ENCODE measurements at regions not wholly inside any gene's neighbourhood (a gene's known extent, or its start where the extent isn't known, plus 50 kb on each side); places are given as distances from the start of the nearest gene placed in this dataset.

DNA sequence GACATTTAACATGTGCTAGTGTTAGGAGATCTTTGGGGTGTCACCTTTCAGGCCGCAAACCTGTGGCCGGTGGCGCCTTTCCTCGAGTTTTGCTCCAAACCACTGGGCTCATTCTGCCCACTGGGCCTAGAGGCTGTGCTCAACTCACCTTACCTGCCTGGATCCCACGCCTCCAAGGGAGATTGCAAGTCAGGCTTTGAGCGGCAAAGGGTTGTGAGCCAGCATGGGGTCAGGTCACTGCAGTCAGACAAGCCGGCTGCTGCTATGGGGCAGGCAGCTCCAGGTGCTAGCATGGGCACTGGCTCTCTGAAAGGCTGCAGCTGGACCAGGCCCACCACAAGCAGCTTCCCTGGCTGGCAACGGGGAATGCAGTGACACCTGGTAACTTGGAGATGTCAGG lies 265.5 kb downstream of the ZBBX start:
- Histone ChIP-seq H3K4me2 (no peak overlapping the region), H3K9me3 (no peaks in the 10 kb centered on the region), H3K4me3 (no peak overlapping the region), H3K27ac (no peak overlapping the region), H3K4me1 (no peaks in the 10 kb centered on the region)
- POLR2A ChIA-PET, result no interaction called here
- ATAC-seq (no peak), FAIRE-seq (no peak), DNase-seq (ENCODE audit: low read depth in 1 of 2, low spot score in 1 of 2) (no peak)
- CTCF ChIA-PET, result no interaction called here
- 53% methylated on average over 4 of the region's 8 CpGs for WGBS (ENCODE audit: missing lambda C conversion rate)
- TF ChIP-seq EP300 (IDR thresholded peaks at IDR 0.05), result no peak
- TF ChIP-seq, protein P1, sequence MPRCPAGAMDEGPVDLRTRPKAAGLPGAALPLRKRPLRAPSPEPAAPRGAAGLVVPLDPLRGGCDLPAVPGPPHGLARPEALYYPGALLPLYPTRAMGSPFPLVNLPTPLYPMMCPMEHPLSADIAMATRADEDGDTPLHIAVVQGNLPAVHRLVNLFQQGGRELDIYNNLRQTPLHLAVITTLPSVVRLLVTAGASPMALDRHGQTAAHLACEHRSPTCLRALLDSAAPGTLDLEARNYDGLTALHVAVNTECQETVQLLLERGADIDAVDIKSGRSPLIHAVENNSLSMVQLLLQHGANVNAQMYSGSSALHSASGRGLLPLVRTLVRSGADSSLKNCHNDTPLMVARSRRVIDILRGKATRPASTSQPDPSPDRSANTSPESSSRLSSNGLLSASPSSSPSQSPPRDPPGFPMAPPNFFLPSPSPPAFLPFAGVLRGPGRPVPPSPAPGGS (IDR thresholded peaks at IDR 0.05), result no peak
- TF ChIP-seq POLR2A (IDR thresholded peaks at IDR 0.05; ENCODE audit: low read length), result no peak
- TF ChIP-seq CHD4 (IDR thresholded peaks at IDR 0.05; ENCODE audit: borderline replicate concordance), result no peak
- TF ChIP-seq, protein P2, sequence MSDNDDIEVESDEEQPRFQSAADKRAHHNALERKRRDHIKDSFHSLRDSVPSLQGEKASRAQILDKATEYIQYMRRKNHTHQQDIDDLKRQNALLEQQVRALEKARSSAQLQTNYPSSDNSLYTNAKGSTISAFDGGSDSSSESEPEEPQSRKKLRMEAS (IDR thresholded peaks at IDR 0.05), result no peak
- no peak for TF ChIP-seq ZNF302 (CRISPR knock-in tag; IDR thresholded peaks at IDR 0.05)
- no peak for TF ChIP-seq EHF (CRISPR knock-in tag; IDR thresholded peaks at IDR 0.05)
- no peak for TF ChIP-seq BHLHE40 (IDR thresholded peaks at IDR 0.05; ENCODE audit: low read depth, low read length)
- TF ChIP-seq NFE2L2 (conservative IDR thresholded peaks at IDR 0.05; ENCODE audit: low read length), result no peak

DNA sequence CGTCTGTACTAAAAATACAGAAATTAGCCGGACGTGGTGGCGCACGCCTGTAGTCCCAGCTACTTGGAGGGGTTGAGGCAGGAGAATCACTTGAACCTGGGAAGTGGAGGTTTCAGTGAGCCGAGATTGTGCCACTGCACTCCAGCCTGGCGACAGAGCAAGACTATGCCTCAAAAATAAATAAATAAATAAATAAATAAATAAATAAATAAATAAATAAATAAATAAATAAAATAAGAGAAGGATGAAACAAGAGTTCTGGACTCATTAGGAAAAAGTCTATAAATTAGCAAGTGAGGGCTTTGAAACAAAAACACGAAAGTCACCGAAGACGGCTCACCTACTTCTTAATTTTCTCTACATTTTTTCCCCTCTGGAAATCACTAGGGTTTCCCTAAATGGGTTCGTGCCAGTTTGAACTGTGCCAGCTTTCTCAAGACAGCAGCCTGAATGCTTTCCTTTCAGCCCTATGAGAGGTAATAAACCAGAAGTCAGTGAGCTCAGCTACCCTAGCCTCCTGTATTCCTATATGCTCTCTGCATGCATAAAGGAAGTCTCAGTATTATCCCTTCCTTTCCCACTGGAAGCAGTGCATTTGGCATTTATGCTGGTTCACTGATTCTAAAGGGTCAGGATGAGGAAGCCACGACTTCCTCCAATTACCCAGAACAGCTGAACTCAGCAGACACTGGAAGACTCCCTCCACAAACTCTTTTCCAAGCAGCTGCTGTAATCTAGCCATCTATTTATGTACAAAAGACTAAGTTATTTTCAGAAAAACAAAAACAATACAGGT lies 266.9 kb downstream of the ZBBX start:
- 75% methylated on average over 12 of the region's 12 CpGs for WGBS (ENCODE audit: missing lambda C conversion rate)
- no peak overlapping the region for H3K4me2 ChIP-seq
- no peaks in the 10 kb centered on the region for H3K4me1 ChIP-seq
- TF ChIP-seq, protein P3, sequence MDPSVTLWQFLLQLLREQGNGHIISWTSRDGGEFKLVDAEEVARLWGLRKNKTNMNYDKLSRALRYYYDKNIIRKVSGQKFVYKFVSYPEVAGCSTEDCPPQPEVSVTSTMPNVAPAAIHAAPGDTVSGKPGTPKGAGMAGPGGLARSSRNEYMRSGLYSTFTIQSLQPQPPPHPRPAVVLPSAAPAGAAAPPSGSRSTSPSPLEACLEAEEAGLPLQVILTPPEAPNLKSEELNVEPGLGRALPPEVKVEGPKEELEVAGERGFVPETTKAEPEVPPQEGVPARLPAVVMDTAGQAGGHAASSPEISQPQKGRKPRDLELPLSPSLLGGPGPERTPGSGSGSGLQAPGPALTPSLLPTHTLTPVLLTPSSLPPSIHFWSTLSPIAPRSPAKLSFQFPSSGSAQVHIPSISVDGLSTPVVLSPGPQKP (IDR thresholded peaks at IDR 0.05; ENCODE audit: low read depth, low read length), result no peak
- peak; percentile 34 for TF ChIP-seq ZC3H11A (IDR thresholded peaks at IDR 0.05)
- POLR2A ChIA-PET, result no interaction called here
- CTCF ChIA-PET, result no interaction called here
- H3K4me3 ChIP-seq, result no peak overlapping the region
- no peak for ATAC-seq
- FAIRE-seq, result no peak
- no peak for DNase-seq (ENCODE audit: low read depth in 1 of 2, low spot score in 1 of 2)
- H3K27ac ChIP-seq, result no peak overlapping the region
- H3K9me3 ChIP-seq, result no peaks in the 10 kb centered on the region

DNA sequence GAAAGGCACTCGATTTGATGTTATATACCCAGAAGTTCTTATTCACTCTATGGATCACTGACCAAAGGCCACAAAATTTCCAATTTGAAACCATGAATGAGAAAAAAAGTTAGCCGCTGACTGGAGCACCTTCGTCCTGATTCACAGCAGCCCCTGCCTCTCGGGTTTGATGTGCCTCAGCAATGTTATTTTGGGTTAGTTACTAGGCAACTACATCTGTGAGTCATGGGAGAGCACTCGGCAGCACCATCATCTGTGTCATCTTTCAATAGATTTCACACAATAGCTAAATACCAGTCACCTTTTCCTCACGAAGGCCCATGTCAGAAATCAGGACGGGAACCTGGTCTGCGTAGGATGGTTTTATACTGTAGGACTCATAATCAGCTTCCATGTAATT lies 269.2 kb downstream of the ZBBX start:
- Histone ChIP-seq H3K4me3 (no peak overlapping the region), H3K27ac (no peak overlapping the region), H3K4me2 (no peak overlapping the region), H3K9me3 (no peaks in the 10 kb centered on the region), H3K4me1 (no peaks in the 10 kb centered on the region)
- ATAC-seq, result no peak
- CTCF ChIA-PET, result no interaction called here
- no peak for FAIRE-seq
- 22% methylated on average over 8 of the region's 8 CpGs for WGBS (ENCODE audit: missing lambda C conversion rate)
- DNase-seq (ENCODE audit: low read depth in 1 of 2, low spot score in 1 of 2), result peak in 1 of 2 experiments; percentile 2
- POLR2A ChIA-PET, result no interaction called here
- TF ChIP-seq, protein P4, sequence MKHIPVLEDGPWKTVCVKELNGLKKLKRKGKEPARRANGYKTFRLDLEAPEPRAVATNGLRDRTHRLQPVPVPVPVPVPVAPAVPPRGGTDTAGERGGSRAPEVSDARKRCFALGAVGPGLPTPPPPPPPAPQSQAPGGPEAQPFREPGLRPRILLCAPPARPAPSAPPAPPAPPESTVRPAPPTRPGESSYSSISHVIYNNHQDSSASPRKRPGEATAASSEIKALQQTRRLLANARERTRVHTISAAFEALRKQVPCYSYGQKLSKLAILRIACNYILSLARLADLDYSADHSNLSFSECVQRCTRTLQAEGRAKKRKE (CRISPR knock-in tag; IDR thresholded peaks at IDR 0.05; ENCODE audit: low read depth), result no peak
- TF ChIP-seq, protein P5, sequence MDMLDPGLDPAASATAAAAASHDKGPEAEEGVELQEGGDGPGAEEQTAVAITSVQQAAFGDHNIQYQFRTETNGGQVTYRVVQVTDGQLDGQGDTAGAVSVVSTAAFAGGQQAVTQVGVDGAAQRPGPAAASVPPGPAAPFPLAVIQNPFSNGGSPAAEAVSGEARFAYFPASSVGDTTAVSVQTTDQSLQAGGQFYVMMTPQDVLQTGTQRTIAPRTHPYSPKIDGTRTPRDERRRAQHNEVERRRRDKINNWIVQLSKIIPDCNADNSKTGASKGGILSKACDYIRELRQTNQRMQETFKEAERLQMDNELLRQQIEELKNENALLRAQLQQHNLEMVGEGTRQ (IDR thresholded peaks at IDR 0.05), result no peak
- TF ChIP-seq ZNF302 (CRISPR knock-in tag; IDR thresholded peaks at IDR 0.05), result no peak

DNA sequence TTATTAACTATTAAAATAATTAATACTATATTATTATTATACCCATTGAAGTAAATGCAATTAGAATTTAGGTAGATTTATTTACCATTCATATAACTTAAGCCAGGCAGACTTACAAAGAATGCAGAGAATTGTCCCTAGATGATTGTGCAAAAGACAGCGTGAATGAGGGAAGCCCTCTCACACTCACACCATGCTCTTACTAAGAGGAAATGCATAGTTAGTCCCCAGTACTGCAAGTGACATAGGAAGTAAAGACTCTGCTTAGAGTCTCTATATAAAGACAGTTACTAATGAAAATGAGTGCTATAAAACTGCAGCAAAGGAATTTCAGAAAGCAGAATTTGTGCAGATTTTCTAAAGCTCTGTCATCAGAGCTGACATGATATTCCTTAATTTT lies 270.4 kb downstream of the ZBBX start:
- no peaks in the 10 kb centered on the region for H3K4me1 ChIP-seq
- ChIA-PET CTCF (no interaction called here), POLR2A (no interaction called here)
- no peak for FAIRE-seq
- H3K27ac ChIP-seq, result no peak overlapping the region
- ATAC-seq, result no peak
- DNase-seq (ENCODE audit: low read depth in 1 of 2, low spot score in 1 of 2), result no peak
- H3K9me3 ChIP-seq, result no peaks in the 10 kb centered on the region
- H3K4me2 ChIP-seq, result no peak overlapping the region
- WGBS (ENCODE audit: missing lambda C conversion rate), result 88% methylated on average over 1 of the region's 1 CpG
- TF ChIP-seq CHD4 (IDR thresholded peaks at IDR 0.05; ENCODE audit: borderline replicate concordance), result no peak
- no peak for TF ChIP-seq EHMT2 (IDR thresholded peaks at IDR 0.05; ENCODE audit: low read depth)
- no peak for TF ChIP-seq TP53 (CRISPR knock-in tag; IDR thresholded peaks at IDR 0.05)
- TF ChIP-seq NFE2L2 (conservative IDR thresholded peaks at IDR 0.05; ENCODE audit: low read length), result no peak
- TF ChIP-seq CBX8 (IDR thresholded peaks at IDR 0.05), result no peak
- TF ChIP-seq CHD2 (IDR thresholded peaks at IDR 0.05; ENCODE audit: low read length, partially characterized antibody), result no peak
- no peak for TF ChIP-seq BHLHE40 (IDR thresholded peaks at IDR 0.05; ENCODE audit: low read depth, low read length)
- TF ChIP-seq FOSB (CRISPR knock-in tag; IDR thresholded peaks at IDR 0.05), result no peak
- TF ChIP-seq KDM1A (IDR thresholded peaks at IDR 0.05; ENCODE audit: low read depth), result no peak
- TF ChIP-seq, protein P6, sequence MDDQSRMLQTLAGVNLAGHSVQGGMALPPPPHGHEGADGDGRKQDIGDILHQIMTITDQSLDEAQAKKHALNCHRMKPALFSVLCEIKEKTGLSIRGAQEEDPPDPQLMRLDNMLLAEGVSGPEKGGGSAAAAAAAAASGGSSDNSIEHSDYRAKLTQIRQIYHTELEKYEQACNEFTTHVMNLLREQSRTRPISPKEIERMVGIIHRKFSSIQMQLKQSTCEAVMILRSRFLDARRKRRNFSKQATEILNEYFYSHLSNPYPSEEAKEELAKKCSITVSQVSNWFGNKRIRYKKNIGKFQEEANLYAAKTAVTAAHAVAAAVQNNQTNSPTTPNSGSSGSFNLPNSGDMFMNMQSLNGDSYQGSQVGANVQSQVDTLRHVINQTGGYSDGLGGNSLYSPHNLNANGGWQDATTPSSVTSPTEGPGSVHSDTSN (IDR thresholded peaks at IDR 0.05), result no peak
- no peak for TF ChIP-seq JUN (IDR thresholded peaks at IDR 0.05)
- no peak for TF ChIP-seq RCOR1 (IDR thresholded peaks at IDR 0.05; ENCODE audit: low read depth, low read length)
- no peak for TF ChIP-seq ZC3H11A (IDR thresholded peaks at IDR 0.05)
- no peak for TF ChIP-seq SREBF2 (IDR thresholded peaks at IDR 0.05)
- H3K4me3 ChIP-seq, result no peak overlapping the region
